ENCODE measurements at regions not wholly inside any gene's neighbourhood (a gene's known extent, or its start where the extent isn't known, plus 50 kb on each side); places are given as distances from the start of the nearest gene placed in this dataset.

GRCh38 chr22:48340191-48340590 is 1487.5 kb downstream of the BRD1 start:
- no peaks in the 10 kb centered on the region for H3K9me3 Mint-ChIP-seq
- peaks cover 0 to 33% of the 10 kb centered on the region in 2 experiments for H3K27me3 ChIP-seq (replicated peaks in 1 of 2; ENCODE audit: control insufficient read depth in 2 of 2, extremely low read depth in 1 of 2, insufficient read depth in 2 of 2, low read length in 1 of 2)
- no peak overlapping the region for H3K27ac Mint-ChIP-seq
- no peak overlapping the region for H3K4me3 ChIP-seq (ENCODE audit: control insufficient read depth in 1 of 2, extremely low read depth in 1 of 2, low read length in 1 of 2)
- POLR2A ChIA-PET, result no interaction called here
- CTCF ChIA-PET, result no interaction called here
- no peaks in the 10 kb centered on the region for H3K36me3 ChIP-seq (ENCODE audit: control insufficient read depth in 2 of 2, extremely low read depth in 1 of 2, insufficient read depth in 1 of 2, low read length in 1 of 2)
- no peaks in the 10 kb centered on the region for H3K4me1 ChIP-seq (ENCODE audit: control insufficient read depth in 1 of 2, extremely low read depth in 1 of 2, insufficient read depth in 2 of 2, low read length in 2 of 2)
- H3K36me3 Mint-ChIP-seq, result no peaks in the 10 kb centered on the region
- peaks cover 10 to 17% of the 10 kb centered on the region in 2 donors for H3K27me3 Mint-ChIP-seq
- ATAC-seq (replicated peaks in 1 of 4) (no peak), DNase-seq (no peak)
- WGBS (ENCODE audit: insufficient coverage), result 94% methylated on average over 7 of the region's 10 CpGs
- no peak overlapping the region for H3K4me3 Mint-ChIP-seq
- no peak overlapping the region for H3K27ac ChIP-seq (ENCODE audit: low read length)
- H3K4me1 Mint-ChIP-seq, result no peaks in the 10 kb centered on the region
- H3K9me3 ChIP-seq, result no peaks in the 10 kb centered on the region

DNA sequence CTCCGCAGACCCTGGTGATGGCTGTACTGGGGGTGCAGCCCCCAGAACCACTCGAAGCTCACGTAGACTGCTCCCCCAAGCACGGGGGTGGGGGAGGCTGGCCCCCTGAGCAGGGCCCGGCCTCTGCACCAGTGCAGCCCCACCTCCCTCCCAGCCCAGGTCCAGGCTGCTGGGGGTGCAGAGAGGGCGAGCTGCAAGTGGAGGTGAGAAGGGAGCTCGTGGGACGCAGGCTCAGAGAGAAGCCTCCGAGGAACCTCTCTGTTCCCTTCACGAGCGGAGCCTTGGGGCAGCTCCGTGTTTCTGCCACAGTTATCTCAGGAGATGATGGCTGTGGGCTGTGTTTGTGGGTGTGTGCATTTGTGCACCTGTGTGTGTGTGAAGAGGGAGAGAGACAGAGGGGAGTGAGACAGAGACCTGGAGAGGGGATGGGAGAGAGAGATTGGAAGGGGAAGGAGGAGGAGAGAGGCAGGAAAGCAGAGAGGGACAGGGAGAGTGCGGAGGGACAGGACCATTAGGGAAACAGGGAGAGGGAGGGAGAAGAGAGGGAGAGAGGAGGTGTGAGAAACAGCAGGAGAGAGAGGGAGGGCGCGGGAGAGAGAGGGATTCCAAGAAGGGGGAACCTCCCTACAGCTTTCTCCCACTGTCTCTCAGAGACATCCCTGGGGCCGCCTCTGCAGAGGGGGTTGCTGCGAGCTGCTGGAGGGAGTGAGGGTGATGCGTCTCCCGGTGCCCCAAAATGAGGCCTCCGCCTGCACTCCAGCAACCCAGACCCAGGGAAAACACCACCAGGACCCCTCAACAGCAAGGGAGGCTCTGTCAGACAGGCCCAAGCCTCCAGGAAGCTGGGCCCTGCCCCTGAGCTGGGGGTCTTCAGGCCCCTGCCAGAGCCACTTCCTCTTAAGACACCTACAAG is 1488.6 kb downstream of the BRD1 start:
- ATAC-seq (replicated peaks in 1 of 4), result no peak
- H3K9me3 Mint-ChIP-seq, result no peaks in the 10 kb centered on the region

DNA sequence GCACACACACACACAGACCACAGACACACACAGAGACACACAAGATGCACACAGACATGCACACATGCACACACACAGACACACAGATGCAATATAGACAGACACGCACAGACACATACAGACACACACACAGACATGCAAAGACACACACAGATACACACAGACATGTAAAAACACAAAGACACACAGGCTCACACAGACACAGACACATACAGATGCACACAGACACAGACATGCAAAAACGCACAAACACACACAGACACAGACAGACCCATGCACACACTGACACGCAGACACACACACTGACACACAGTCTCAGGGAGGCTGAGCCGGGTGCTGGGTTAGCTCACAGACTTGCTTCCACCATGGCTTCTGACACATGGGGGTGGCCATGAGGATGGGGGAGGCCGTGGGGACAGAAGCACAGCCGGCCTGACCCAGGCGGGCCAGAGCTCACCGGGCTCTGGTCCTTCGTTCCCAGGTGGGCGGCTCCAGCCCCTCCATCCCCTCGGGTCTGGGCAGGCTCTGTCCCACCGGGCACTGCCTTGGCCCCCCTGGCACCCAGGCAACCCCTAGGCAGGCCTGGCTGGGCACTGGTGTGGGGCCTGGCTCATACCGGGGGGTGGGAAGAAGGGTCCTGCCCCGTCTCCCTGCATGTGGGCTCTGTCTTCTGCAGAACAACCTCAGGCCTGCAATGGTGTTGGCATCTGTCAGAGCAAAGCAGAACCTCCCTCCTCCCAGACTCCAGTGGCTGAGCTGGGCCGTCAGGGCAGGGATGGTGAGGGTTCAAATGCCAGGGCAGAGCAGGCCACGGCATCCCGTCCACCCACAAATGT is 1489.5 kb downstream of the BRD1 start:
- no peaks in the 10 kb centered on the region for H3K4me1 ChIP-seq (ENCODE audit: control insufficient read depth in 1 of 2, extremely low read depth in 1 of 2, insufficient read depth in 2 of 2, low read length in 2 of 2)
- H3K36me3 ChIP-seq (ENCODE audit: control insufficient read depth in 2 of 2, extremely low read depth in 1 of 2, insufficient read depth in 1 of 2, low read length in 1 of 2), result no peaks in the 10 kb centered on the region
- no peaks in the 10 kb centered on the region for H3K36me3 Mint-ChIP-seq
- H3K9me3 ChIP-seq, result no peaks in the 10 kb centered on the region
- DNase-seq (no peak), ATAC-seq (replicated peaks in 1 of 4) (no peak)
- H3K27me3 ChIP-seq (replicated peaks in 1 of 2; ENCODE audit: control insufficient read depth in 2 of 2, extremely low read depth in 1 of 2, insufficient read depth in 2 of 2, low read length in 1 of 2), result peaks cover 0 to 39% of the 10 kb centered on the region in 2 experiments
- ChIA-PET CTCF (no interaction called here), POLR2A (no interaction called here)
- H3K27ac ChIP-seq (ENCODE audit: low read length), result no peak overlapping the region
- H3K27ac Mint-ChIP-seq, result no peak overlapping the region
- H3K27me3 Mint-ChIP-seq, result peaks cover 10 to 17% of the 10 kb centered on the region in 2 donors
- no peaks in the 10 kb centered on the region for H3K9me3 Mint-ChIP-seq
- H3K4me3 ChIP-seq (ENCODE audit: control insufficient read depth in 1 of 2, extremely low read depth in 1 of 2, low read length in 1 of 2), result no peak overlapping the region
- WGBS (ENCODE audit: insufficient coverage), result 78% methylated on average over 6 of the region's 17 CpGs
- H3K4me3 Mint-ChIP-seq, result no peak overlapping the region
- H3K4me1 Mint-ChIP-seq, result no peaks in the 10 kb centered on the region

More for the DNA sequence above, 1488.6 kb downstream of the BRD1 start:
- Histone ChIP-seq H3K27me3 (replicated peaks in 1 of 2; ENCODE audit: control insufficient read depth in 2 of 2, extremely low read depth in 1 of 2, insufficient read depth in 2 of 2, low read length in 1 of 2) (peaks cover 0 to 37% of the 10 kb centered on the region in 2 experiments), H3K9me3 (no peaks in the 10 kb centered on the region), H3K4me1 (ENCODE audit: control insufficient read depth in 1 of 2, extremely low read depth in 1 of 2, insufficient read depth in 2 of 2, low read length in 2 of 2) (no peaks in the 10 kb centered on the region), H3K36me3 (ENCODE audit: control insufficient read depth in 2 of 2, extremely low read depth in 1 of 2, insufficient read depth in 1 of 2, low read length in 1 of 2) (no peaks in the 10 kb centered on the region), H3K27ac (ENCODE audit: low read length) (no peak overlapping the region), H3K4me3 (ENCODE audit: control insufficient read depth in 1 of 2, extremely low read depth in 1 of 2, low read length in 1 of 2) (no peak overlapping the region)
- Mint-ChIP-seq H3K27me3 (peaks cover 10 to 17% of the 10 kb centered on the region in 2 donors), H3K27ac (no peak overlapping the region), H3K4me1 (no peaks in the 10 kb centered on the region), H3K4me3 (no peak overlapping the region), H3K36me3 (no peaks in the 10 kb centered on the region)
- ChIA-PET POLR2A (no interaction called here), CTCF (no interaction called here)
- 59% methylated on average over 6 of the region's 20 CpGs for WGBS (ENCODE audit: insufficient coverage)
- DNase-seq, result no peak

DNA sequence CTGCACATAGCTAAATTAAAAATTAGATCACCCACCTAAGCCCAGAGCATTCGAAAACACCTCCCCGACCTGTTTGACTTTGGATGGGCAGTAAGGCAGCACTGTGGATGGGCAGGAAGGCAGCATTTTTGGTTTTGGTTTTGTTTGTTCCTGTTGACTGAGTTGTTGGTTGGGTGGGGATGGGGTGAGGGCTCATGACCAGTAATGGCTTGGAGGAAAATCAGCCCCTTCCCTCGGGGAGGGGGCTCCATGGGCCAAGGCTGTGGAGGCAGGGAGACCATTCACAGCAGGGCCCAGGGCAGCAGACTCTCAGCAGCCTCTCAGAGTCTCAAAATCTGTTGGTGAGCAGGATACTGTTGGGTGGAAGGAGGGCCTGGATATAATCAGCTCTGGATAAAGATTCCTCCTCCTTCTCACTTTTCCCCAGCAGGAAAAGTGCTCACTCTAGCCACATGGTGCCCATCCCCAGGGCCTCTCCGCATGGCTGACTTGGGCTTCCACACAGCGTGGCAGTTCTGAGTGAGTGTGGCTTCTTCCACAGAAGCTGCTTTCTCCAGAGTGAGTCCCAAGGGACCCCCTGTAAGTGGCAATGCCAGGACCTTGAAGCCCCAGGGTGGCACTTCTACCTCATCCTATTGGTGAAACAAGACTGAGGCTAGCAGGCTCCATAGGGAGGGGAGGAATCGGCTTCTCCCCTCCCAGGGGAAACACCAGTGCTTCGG is 1491.2 kb downstream of the BRD1 start:
- Histone ChIP-seq H3K27me3 (replicated peaks in 1 of 2; ENCODE audit: control insufficient read depth in 2 of 2, extremely low read depth in 1 of 2, insufficient read depth in 2 of 2, low read length in 1 of 2) (peaks cover 0 to 35% of the 10 kb centered on the region in 2 experiments), H3K36me3 (ENCODE audit: control insufficient read depth in 2 of 2, extremely low read depth in 1 of 2, insufficient read depth in 1 of 2, low read length in 1 of 2) (no peaks in the 10 kb centered on the region), H3K9me3 (no peaks in the 10 kb centered on the region), H3K27ac (ENCODE audit: low read length) (no peak overlapping the region), H3K4me3 (ENCODE audit: control insufficient read depth in 1 of 2, extremely low read depth in 1 of 2, low read length in 1 of 2) (no peak overlapping the region), H3K4me1 (ENCODE audit: control insufficient read depth in 1 of 2, extremely low read depth in 1 of 2, insufficient read depth in 2 of 2, low read length in 2 of 2) (no peaks in the 10 kb centered on the region)
- Mint-ChIP-seq H3K27me3 (peaks cover 8 to 15% of the 10 kb centered on the region in 2 donors), H3K9me3 (peaks cover 0 to 4% (median 0%) of the 10 kb centered on the region in 3 donors), H3K27ac (no peak overlapping the region), H3K4me3 (no peak overlapping the region), H3K4me1 (no peaks in the 10 kb centered on the region), H3K36me3 (no peaks in the 10 kb centered on the region)
- CTCF ChIA-PET, result no interaction called here
- ATAC-seq (replicated peaks in 1 of 4) (no peak), DNase-seq (no peak)
- 66% methylated on average over 2 of the region's 7 CpGs for WGBS (ENCODE audit: insufficient coverage)
- POLR2A ChIA-PET, result no interaction called here

GRCh38 chr22:48335442-48336139 is 1492.1 kb downstream of the BRD1 start:
- WGBS (ENCODE audit: insufficient coverage), result 67% methylated on average over 7 of the region's 8 CpGs
- H3K27ac ChIP-seq (ENCODE audit: low read length), result no peak overlapping the region
- H3K36me3 Mint-ChIP-seq, result no peaks in the 10 kb centered on the region
- peaks cover 0 to 4% (median 0%) of the 10 kb centered on the region in 3 donors for H3K9me3 Mint-ChIP-seq
- peaks cover 0 to 37% of the 10 kb centered on the region in 2 experiments for H3K27me3 ChIP-seq (replicated peaks in 1 of 2; ENCODE audit: control insufficient read depth in 2 of 2, extremely low read depth in 1 of 2, insufficient read depth in 2 of 2, low read length in 1 of 2)
- ChIA-PET POLR2A (no interaction called here), CTCF (no interaction called here)
- H3K9me3 ChIP-seq, result no peaks in the 10 kb centered on the region
- no peaks in the 10 kb centered on the region for H3K4me1 Mint-ChIP-seq
- no peak overlapping the region for H3K4me3 ChIP-seq (ENCODE audit: control insufficient read depth in 1 of 2, extremely low read depth in 1 of 2, low read length in 1 of 2)
- H3K27ac Mint-ChIP-seq, result no peak overlapping the region
- H3K4me3 Mint-ChIP-seq, result no peak overlapping the region
- no peaks in the 10 kb centered on the region for H3K4me1 ChIP-seq (ENCODE audit: control insufficient read depth in 1 of 2, extremely low read depth in 1 of 2, insufficient read depth in 2 of 2, low read length in 2 of 2)
- H3K27me3 Mint-ChIP-seq, result peaks cover 8 to 12% of the 10 kb centered on the region in 2 donors
- no peak for DNase-seq
- no peaks in the 10 kb centered on the region for H3K36me3 ChIP-seq (ENCODE audit: control insufficient read depth in 2 of 2, extremely low read depth in 1 of 2, insufficient read depth in 1 of 2, low read length in 1 of 2)
- ATAC-seq (replicated peaks in 1 of 4), result no peak

- Mint-ChIP-seq H3K36me3 (no peaks in the 10 kb centered on the region), H3K4me3 (no peak overlapping the region), H3K4me1 (no peaks in the 10 kb centered on the region), H3K27ac (no peak overlapping the region), H3K27me3 (peaks cover 8 to 12% of the 10 kb centered on the region in 2 donors), H3K9me3 (peaks cover 0 to 4% (median 0%) of the 10 kb centered on the region in 3 donors)
- H3K4me1 ChIP-seq (ENCODE audit: control insufficient read depth in 1 of 2, extremely low read depth in 1 of 2, insufficient read depth in 2 of 2, low read length in 2 of 2), result no peaks in the 10 kb centered on the region
- ATAC-seq (replicated peaks in 1 of 4) (no peak), DNase-seq (no peak)
- H3K27me3 ChIP-seq (replicated peaks in 1 of 2; ENCODE audit: control insufficient read depth in 2 of 2, extremely low read depth in 1 of 2, insufficient read depth in 2 of 2, low read length in 1 of 2), result peaks cover 0 to 36% of the 10 kb centered on the region in 2 experiments
- H3K4me3 ChIP-seq (ENCODE audit: control insufficient read depth in 1 of 2, extremely low read depth in 1 of 2, low read length in 1 of 2), result no peak overlapping the region
- H3K27ac ChIP-seq (ENCODE audit: low read length), result no peak overlapping the region
- WGBS (ENCODE audit: insufficient coverage), result 98% methylated on average over 5 of the region's 10 CpGs
- H3K9me3 ChIP-seq, result no peaks in the 10 kb centered on the region
- ChIA-PET POLR2A (no interaction called here), CTCF (no interaction called here)
- no peaks in the 10 kb centered on the region for H3K36me3 ChIP-seq (ENCODE audit: control insufficient read depth in 2 of 2, extremely low read depth in 1 of 2, insufficient read depth in 1 of 2, low read length in 1 of 2)
These were observed 1492.7 kb downstream of the BRD1 start for GRCh38 chr22:48334971-48335370.

All from T-cell (primary cell).